Renal pelvis (tissue), 1 donor: ENCODE measurements at regions not wholly inside any gene's neighbourhood (a gene's known extent, or its start where the extent isn't known, plus 50 kb on each side); places are given as distances from the start of the nearest gene placed in this dataset.
A peak's percentile ranks its signal among the peaks of the same experiment; 100 is the strongest.

Experiments used
- DNase-seq: peaks from one replicate; pipeline ENCODE4 v3.0.0-alpha.2; 2013

DNA sequence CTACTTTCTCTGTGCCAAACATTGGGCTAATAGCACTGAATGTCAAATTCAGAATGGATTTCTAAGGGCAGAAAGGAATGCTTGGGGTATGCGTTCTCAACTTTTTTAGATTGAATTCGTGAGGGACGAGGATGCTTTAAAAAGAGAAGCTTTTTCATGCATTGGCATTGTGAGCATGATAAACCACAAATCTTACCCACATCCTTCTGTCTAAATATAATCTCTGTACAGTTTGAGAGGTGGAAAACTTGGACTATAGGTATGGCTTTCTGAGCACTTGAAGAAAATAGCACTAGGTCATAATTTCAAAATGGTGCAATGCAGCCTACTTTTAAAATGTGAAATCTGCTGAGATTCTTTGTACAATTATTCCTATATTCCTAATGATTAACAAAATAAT is 71.4 kb upstream of the HHIP start:
- DNase-seq, result no peak

DNA sequence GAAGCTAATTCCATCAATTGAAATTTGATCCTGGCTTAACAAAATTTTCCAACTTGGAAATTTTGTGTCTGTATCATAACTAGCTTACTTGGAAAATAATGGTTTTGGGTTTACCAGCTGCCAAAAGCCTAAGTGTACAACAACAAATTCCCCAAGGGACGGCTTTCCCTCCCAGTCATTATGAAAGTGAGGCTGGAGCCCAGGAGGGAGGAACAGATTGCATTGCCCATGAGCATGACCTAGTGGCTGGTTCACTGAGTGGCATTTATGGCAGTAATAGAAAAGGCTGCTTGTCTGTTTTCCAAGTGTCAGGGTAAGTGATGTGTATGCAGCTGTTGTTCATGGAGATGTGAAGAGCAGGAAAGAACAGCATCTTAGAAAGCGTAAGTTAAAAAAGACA is 70.8 kb upstream of the HHIP start:
- DNase-seq, result peak; percentile 40

- DNase-seq, result no peak
Observed at GRCh38 chr4:144578681-144579080, 67.3 kb upstream of the HHIP start.

GRCh38 chr4:144579411-144580030 is 66.4 kb upstream of the HHIP start:
- no peak for DNase-seq

- no peak for DNase-seq
Observed at GRCh38 chr4:144580430-144580829, 65.5 kb upstream of the HHIP start.

DNA sequence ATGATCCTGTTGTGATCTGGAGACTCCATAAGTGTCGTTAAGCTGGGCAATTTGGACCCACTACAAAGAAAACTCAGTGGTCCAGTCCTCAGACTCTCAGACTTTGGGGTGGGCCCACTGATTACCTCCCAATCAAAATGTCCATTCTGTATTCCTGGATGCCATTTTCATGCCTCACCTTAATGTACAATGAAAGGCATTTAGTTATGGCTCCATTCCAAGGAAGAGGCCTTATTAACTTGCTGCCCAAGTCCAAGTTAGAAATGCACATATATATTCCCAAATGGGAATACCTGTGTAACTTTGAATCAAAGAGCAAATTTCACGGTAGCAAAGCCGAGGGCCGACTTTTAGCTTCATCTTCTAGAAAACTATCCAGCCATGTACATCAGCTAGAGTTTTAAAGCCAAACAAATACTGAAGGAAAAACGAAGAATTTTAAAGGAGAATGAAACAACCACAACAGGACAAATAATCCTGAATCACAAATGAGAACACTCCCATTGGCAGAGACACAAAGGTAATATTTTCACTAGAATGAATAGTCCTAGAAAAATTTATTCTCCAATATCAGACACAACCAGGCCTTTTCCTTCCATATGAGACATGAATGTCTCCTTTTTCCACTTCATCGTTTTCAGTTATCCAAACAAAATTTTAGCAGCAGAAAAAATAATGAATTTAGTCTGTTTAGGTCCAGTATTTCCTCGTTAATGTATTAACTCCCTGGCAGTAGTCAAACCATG is 63.7 kb upstream of the HHIP start:
- no peak for DNase-seq

DNA sequence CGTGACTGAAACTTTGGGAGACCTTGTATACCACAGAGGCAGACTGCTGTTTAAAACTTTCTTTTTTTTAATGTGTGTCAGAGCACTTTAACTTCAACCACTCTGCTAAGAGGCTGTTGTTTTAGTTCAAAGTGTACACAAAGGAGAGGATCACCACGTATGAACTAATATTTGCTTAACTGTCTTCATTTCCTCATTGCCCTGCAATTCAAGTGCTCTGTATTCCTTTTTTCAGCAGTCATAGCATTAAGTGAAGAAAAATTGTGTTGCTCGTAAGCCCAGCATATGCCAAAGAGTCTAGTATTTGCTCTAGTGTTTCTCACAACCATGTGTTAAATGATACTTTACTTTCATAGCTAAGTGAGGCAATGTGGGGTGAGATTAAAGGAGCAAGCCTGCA is 63.0 kb upstream of the HHIP start:
- DNase-seq, result no peak

DNA sequence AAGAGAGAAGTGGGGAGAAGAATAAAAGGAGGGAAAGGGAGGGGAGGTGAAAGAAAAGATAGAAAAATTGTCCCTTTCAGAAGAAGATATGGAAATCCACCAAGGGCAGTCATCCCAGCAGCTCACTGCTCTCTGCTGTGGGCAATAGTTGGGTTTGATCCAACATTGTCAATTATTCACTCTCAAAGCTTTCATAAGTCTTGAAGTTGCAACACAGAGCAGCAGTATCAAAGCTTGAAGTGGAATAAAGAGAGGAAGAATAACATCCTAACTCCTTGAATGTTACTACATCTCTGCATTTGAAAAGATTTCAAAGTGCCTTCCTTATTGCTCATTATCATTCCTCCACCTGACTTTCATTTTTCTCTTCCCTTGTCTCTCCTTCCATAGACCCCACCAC is 62.3 kb upstream of the HHIP start:
- DNase-seq, result no peak

- no peak for DNase-seq
Observed at GRCh38 chr4:144584428-144584827, 61.5 kb upstream of the HHIP start.

- DNase-seq, result no peak
Observed at GRCh38 chr4:144589512-144589911, 56.4 kb upstream of the HHIP start.

GRCh38 chr4:144590020-144590419 is 55.9 kb upstream of the HHIP start:
- DNase-seq, result no peak

DNA sequence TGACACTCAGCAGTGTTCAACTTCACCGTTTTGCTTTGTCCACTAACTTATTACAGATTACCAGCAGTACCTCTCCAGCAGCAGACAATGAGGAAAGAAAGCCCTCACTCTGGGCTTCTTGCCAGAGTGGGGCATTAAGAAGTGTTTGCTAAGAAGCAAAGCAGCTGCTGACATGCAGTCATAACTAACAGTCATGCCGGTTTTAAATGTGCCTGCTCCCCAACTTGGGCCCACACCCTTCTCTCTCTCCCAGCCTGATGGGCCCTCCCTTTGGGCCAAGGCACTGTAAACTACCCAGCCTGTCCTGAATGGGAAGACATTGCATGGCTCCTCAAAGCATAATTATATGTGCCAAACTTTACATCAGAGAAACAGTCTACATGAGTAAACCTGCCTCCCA is 54.6 kb upstream of the HHIP start:
- no peak for DNase-seq

- no peak for DNase-seq
Observed at GRCh38 chr4:144592264-144592663, 53.7 kb upstream of the HHIP start.

DNA sequence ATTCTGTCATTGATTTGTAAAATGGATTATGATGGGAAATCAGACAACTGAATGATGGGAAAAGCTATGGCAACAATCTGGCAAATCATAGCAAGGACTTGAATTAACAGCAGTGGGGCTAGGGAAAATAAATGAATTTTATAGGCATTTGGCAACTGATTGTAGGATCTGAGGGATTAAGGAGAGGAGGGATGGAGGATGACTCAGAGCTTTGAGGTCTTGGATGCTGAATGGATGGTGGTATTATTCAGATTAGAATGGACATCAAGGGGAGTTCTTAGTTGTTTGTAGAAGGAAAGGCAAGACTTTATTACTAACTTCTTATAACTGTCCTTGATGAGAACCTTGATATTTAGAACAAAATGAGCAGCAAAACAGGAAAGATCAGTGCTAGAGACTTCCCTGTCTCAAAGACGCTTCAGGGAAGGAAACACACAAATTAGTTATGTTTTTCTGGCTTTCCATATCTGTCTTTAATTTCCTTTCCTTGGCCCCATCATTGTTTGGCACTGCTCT is 51.4 kb upstream of the HHIP start:
- DNase-seq, result no peak

- DNase-seq, result no peak
Observed at GRCh38 chr4:144595681-144596080, 50.3 kb upstream of the HHIP start.
